Fibroblast of the conjunctiva (primary cell): ENCODE measurements at regions not wholly inside any gene's neighbourhood (a gene's known extent, or its start where the extent isn't known, plus 50 kb on each side); places are given as distances from the start of the nearest gene placed in this dataset.

Experiments used
- DNase-seq: peaks from one replicate; pipeline ENCODE4 v3.0.0-alpha.2; 2010; ENCODE audit warnings: low read depth

DNA sequence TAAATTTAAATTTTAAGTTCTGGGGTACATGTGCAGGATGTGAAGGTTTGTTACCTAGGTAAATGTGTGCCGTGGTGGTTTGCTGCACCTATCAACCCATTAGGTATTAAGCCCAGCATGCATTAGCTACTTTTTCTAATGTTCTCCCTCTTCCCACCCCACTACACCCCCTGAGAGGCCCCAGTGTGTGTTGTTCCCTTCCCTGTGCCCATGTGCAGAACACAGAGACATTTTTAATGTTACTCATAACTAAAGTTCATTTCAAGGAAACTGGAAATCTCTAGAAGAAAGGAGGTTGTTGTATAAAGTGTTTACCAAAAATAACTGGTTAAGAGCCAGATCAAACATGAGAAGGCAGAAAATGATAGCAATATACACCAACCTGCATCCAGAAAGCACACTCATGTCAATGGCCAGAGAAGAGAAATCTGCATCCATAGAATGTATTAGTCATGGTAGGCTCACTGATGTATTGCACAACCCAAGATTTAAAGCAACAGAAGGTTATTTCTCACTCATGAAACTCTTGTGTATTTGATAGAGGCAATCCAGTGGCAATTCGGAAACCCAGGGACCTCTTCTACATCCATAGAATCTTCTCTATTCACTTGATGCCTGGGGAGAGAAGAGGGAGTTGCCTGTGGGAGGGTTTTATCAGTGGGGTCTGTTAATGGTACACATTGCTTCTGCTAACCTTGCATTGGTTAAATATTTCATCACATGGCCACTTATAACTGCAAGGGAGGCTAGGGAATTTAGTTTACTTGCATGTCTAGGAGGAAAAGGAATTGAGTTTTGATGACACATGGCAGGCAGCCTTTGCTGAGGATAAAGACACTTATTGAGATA is 321.9 kb upstream of the RASGRP1 start:
- peak; percentile 78 for DNase-seq

DNA sequence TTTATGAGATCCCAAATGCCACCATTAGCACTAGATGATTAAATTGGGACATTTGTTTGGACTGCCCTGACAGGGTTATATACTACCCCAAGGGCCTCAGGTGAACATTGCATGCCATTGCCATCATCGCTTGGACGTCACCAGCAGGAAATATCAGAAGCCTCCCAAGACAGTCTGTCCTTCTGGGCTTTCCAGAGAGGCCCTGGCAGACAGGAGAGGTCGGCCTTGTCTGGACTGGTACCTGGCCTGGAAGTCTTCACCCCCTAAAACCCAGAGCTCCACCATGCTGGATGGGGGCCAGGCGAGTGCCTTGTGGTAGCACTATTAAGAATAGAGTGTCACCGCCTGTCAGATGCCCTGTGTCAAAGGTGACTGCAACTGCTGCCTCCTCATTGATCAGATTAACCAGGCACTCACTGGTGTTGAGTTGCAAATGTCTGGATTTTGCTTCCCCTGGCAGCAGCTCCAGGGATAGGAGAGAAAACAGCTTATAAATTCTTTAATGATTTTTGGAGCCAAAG is 324.1 kb upstream of the RASGRP1 start:
- no peak for DNase-seq

DNA sequence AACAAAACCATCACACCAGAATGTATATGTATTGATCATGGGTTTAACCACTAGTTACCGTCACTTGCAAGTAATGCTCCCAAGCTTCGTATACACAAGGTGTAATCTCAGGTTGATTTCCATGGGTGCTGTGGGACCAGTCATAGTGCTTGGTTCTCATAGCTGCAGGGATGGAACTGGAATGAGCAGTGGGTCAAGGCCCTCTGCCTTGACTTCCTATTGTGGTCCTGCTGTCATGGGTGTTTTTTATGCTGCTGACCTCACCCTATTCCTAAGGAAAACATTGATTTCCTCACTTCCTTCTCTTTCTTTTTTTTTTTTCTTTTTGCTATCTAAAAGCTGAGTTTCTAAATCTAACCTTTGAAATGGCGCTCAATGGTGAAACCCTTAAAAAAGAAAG is 325.6 kb upstream of the RASGRP1 start:
- no peak for DNase-seq

DNA sequence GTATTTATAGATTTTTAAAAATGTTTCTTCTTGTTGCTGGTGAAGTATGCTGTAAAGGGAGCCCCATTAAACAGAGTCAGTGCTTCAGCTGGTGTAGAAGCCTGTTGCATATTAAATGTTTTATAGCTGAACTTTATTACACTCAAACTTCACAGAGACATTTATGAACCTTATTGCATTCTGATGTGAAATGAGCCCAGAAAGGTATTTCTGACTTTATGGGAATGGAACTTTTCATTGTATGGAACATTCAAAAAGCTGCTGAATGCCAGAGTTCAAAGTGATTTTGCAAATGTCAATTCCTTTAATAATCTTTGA is 329.3 kb upstream of the RASGRP1 start:
- DNase-seq: no peak

DNA sequence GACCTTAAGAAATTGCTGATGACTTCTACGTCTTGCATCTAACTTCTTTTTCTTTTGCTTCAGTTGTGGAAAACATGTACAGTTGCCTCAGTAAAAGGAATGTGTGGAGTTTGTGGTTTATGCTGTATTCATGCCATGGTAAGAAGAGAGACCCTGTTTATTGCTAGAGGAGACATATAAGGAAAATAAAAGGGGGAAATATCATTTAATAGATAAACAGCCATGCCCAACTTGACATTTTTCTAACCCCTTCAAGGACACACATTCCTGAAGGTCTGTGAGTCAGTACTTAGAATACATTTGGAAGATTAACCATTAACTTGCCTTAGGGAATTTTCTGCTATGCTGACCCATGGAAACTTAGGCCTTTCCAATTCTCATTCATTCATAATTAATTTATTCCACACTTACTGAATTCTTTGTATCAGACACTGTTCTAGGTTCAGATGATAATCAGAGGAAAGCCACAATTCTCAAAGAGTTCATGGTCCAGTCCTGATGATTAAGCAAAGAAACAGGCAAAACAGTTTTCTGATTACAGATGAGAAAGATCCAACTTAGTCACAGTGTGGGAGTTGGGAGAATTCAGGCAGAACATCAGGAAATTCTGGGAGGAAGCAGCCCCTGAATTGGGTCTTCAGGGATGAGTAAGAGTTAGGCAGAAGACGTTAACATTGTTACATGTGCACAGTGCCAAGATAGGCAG is 329.8 kb upstream of the RASGRP1 start:
- no peak for DNase-seq

DNA sequence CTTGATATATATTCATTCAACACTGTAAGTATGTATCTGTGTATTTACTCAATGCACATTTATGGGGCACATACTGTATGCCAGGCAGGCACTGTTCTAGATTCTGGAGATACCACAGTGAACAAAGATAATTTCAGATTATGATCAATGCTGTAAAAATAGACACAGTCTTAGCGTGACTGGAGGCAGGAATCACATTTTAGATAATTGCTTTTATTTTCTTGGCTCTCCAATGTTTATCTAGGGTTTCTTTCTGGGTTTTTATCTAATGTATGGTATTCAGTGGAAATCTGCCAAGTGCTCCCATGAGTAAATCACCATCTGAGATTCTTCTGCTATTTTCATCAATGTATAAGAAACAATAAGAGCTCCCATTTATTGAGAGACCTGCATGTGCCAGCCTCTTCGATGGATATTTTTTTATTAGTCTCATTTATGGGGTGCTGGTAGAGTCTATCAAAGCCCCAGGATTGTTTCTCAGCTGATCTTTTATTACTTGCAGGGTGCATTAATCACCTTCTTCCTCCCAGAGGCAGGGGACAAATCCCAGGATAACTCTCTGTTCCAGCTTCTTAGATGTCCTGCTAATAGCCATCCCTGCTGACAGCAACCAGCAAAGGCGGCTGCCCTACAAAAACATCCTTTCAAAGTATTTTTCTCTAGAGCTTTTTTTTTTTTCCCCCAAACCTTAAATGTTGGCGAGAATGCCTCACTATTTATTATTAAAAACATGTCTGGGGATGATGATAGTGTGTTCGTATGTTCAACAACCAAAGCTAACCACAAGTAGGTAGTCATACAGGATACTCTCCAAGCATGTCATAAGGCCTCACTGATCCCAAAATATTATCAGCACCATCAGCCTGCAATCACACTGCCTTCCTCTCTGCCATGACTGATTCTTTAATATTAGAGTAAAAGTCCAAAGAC is 331.0 kb upstream of the RASGRP1 start:
- DNase-seq: no peak

DNA sequence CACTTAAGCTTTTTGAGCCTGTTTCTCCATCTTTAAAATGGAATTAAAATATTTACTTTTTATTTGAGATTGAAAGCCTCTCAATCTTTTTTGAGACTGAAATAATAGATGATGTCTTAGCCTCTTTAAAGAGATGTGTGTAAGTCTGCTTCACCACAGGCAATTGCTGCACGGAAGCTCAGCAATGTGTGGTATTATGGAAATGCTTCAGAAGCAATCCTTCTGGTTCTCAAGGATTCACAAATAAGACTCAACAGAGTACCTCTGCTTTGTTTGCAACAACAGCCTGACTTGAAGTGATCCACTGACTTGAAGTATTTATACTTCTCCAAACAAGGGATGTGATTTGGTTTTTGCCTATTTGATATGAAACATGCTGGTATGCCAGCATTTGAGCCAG is 332.0 kb upstream of the RASGRP1 start:
- no peak for DNase-seq

DNA sequence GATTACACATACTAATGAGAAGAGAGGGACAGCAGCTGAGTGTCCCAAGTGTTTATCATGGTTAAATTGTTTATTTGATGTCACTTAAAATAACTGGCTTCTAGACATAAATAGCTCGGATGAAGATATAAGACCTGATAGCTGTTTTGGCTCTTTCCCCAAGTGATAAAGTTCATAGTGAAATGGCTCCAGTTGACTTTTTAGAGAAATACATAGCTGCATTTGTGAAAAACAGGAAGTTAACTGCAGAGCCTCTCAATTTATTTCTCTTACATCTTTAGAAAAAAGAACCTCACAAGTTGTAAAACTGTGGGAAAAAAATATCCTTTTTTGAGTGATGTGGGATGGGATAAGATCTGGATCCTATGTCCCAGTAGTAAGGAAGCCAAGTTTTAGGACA is 332.9 kb upstream of the RASGRP1 start:
- no peak for DNase-seq

DNA sequence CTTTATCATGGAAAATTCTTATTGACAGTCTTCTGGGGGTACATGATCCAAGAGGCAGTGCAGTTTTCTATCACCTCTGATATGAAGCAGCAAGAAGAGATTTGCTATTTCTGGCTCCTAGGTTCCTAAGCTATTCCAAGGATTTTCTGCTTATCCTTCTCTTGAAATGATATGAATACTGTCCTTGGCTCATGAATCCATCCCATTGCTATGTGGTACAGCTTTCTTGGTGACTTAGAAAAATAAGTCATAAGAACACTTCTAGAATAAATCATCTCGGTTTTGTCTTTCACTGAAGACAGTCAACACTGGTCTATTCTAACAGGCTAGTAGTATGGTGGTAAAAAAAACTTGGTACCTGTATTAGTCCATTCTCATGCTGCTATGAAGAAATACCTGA is 333.6 kb upstream of the RASGRP1 start:
- no peak for DNase-seq

DNA sequence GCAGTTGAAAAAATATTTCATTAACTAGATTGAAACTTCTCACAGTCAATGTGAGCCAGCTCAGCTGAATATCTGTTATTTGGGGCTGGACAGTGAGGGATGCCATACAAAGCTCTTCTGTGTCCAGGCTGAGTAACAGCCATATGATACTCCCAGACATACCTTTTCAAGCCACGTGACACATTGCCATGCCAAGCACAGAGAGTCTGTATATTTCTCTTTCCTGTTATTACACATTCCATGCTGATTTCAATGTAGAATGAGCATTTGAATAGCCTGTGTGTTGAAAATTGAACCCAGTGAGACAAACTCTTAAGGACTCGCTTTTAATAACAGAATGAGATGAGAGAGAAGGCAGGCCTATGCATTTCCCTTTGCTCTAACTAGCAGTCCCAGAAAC is 334.7 kb upstream of the RASGRP1 start:
- no peak for DNase-seq

DNA sequence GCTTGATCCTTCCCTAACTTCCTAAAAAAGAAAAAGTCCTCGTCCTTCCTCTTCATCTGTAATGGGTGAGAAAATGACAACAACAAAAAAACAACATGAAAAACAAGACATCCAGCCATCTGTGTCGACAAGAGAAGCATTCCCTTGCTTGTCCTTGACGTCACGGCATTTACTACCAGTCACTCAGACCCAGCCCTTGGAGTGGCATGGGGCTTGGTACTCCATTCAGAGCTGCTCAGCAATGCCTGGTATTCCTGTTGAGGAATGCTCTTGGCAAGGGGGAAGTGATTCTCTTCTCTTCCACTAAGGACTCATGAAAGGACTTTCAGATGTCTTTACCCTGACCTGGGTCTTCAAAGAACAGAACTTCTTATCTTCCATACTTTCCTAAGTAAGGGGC is 339.7 kb upstream of the RASGRP1 start:
- no peak for DNase-seq

DNA sequence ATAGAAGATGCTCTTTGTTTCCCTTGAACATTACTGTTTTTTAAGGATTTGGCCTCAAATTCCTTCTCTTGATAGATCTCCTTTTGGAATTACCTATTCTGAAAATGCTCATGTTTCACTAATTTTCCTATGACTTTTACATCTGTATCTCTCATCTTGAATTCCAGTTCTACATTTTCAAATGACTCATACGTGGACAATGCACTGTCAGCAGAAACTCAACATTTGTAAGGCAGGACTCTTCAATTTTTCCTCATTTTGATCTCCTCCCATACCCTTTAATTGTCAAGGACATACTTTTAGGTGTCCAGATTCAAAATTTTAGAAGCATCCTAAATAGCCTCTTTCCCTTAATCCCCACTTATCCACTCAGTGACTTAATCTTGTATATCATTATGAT is 341.0 kb upstream of the RASGRP1 start:
- no peak for DNase-seq

DNA sequence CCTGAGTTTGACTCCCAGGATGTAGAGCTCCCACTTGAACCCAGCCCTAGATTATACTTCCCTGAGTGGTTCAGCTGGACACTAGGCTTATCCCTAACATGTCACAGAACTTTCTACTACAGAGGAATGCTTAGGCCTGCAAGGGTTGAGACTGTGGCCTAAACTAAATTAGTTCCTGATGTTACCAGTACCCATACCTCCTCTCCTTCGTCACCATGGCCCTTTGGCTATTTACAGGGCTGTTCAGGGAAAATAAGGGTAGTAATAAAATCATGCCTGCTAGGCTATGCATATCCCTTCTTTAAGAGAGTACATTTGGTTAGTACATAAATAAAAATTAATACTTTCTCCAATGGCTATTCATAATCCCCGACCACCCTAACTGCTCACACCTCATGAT is 356.4 kb upstream of the RASGRP1 start:
- no peak for DNase-seq

DNA sequence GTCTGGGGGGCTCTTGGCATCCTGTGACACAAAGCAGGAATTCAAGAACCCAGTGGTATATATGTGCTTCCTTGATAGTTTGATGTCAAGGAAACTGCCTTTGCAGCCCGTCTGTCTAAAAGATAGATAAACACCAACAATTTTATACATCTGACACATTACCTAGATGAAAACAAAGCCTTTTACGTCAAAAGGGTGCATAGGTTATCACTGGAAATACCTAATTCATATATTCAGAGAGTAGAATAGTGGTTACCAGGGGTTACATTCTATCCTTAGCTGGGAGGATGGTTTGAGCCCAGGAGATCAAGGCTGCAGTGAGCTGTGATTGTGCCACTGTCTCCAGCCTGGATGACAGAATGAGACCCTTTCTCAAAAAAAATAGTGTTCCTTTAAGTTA is 356.9 kb upstream of the RASGRP1 start:
- DNase-seq: no peak

DNA sequence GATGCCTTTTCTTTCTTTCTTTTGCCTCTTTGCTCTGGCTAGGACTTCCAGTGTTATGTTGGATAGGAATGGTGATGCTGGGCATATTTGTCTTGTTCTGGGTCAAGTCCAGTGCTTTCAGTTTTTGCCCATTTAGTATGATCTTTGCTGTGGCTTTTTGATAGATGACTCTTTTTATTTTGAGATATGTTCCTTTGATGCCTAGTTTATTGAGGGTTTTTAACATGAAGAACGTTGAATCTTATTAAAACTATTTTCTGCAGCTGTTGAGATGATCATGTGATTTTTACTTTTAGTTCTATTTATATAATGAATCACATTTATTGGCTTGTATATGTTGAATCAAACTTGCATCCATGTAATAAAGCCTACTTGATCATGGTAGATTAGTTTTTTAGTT is 363.8 kb upstream of the RASGRP1 start:
- no peak for DNase-seq

DNA sequence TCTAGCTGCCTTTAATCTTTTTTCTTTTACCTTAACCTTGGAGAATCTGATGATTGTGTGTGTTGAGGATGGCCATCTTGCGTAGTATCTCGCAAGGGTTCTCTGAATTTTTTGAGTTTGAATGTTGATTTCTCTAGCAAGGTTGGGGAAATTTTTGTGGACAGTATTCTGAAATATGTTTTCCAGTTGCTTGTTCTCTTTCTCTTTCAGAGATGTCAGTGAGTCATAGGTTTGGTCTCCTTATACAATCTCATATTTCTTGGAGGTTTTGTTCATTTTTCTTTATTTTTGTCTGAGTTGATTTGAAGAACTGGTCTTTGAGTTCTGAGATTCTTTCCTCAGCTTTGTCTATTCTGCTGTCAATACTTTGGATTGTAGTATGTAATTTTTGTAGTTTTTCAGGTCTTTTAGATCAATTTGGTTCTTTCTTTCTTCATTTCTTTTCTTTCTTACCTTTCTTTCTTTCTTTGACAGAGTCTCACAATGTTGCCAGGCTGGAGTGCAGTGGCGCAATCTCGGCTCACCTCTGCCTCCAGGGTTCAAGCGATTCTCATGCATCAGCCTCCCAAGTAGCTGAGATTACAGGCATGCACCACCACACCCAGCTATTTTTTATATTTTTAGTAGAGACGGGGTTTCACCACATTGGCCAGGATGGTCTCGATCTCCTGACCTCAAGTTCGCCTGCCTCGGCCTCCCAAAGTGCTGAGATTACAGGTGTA is 366.4 kb upstream of the RASGRP1 start:
- DNase-seq: no peak

DNA sequence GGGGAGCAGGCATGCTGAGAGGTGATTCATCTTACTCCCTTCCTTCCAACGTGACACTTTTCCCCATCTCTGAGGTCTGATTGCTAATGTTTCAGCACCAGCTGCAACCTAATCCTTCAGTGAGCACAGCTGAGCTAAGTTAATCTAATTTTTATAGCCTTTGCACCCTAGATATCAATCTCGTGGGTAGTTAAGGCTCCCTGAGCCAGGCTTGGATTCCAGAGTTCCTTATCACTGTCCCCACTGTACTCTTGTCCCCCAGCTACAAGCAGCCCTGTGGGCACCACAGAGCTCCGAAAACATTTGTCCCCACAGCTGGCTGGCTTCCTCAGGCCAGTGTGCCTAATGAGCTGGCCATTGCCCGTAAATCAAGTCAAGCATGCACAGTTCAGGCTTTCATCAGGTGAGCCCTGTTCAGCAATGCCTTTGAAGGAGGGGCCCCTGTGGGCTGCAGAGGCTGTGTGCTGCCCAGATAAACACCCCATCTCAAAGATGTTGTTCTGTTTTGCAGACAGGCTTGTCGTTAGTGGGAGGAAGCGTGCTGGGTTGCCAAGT is 376.9 kb upstream of the RASGRP1 start:
- DNase-seq: no peak

DNA sequence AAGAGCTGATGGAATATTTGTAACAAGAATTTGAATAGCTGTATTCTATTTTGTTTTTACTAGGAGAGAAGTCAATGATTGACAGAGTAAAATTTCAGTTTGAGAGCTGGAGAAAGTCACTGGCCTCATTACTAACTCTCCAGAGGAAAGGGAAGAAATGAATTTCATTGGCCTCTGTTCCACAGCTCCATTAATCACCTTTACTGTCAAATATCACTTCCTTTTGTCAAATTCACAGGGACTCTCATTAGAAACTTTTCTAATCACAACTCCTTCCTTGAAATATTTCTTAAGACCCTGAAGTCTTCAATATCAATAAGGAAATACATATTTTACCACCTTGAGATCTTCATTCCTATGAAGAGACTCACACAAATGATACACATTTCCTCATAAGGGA is 379.9 kb upstream of the RASGRP1 start:
- DNase-seq: no peak

DNA sequence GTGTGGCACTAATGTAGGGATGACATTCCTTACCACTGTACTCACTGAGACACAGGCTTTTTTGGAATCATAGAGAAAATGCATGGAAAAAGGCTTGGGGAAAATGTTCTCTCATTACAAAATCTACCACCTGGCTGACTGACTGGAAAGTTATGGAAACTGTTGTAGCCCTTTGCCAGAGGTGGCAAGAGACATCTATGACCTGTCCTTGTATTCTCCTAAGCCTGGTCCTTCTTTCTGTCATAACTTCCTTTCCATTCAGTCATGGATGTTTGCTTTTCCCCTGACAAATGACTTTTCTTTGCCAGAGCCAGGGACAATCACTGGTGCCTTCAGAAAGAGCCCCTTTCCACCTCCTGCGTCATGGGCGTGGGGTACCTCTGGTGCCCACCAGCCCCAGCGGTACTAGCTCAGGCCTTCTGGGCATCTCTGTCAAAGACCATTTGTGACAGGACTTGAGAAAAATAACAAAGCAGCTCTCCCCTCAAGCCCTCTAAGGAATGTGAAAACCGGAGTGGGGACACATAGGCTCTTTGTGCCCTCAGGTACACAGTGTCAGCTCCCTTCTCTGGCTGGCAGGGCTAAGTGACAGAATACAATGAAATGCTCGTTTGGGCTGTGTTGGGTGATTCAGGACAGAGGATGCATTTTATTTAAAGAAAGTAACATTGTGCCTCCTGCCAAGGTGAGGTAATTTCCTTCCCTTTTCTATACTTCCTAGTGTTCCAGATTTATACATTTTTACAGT is 381.1 kb upstream of the RASGRP1 start:
- no peak for DNase-seq

DNA sequence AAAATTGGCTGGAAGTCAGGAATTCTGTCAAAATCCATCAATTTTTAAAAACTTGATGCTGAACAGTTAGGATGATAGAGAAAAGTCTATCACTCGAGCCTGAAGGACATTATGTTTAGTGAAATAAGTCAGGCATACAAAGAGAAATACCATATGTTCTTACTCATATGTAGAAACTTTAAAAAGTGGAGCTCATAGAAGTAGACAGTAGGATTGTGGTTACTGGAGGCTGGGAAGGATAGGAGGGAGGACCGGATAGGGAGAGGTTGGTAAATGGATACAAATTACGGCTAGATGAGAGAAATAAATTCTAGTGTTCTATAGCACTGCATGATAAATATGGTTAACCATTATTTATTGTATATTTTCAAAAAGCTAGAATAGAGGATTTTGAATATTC is 389.5 kb upstream of the RASGRP1 start:
- DNase-seq: no peak

DNA sequence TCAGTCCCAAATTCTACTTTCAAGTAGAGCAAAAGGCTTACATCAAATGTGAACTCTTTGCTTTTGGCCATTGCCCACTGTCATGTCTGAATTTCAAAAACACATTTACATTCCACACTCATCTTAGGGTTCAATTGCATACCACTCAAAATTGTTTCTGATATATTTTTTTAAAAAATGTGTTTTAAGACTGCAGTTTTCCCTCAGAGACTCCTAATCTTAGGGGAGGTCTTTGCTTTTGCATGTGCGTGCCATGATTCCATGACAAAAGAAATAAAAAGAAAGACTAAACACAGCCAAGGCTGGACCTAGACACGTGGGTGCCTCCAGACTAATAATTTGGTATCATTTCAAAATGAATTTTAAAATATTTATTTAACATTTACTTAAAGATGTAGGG is 396.8 kb upstream of the RASGRP1 start:
- DNase-seq: no peak
